OCI-LY3 (cell line): ENCODE measurements at regions not wholly inside any gene's neighbourhood (a gene's known extent, or its start where the extent isn't known, plus 50 kb on each side); places are given as distances from the start of the nearest gene placed in this dataset.

Experiments
- H2AFZ ChIP-seq: fragments of 200-600, 300-600 bp; shearing (Covaris generic); 2 replicates; pipeline ENCODE4 v1.6.0; 2014; ENCODE audit warnings: antibody characterized with exemption, low read depth, low read length
- H3K27ac ChIP-seq: fragments of 200-600, 300-600 bp; sonication (generic); 2 replicates; pipeline ENCODE4 v1.5.1; 2014; ENCODE audit warnings: mild to moderate bottlenecking, low read length, moderate library complexity, mixed read lengths
- H3K27me3 ChIP-seq: fragments of 200-600, 300-600 bp; sonication (generic); 2 replicates; pipeline ENCODE4 v1.6.1; 2014; ENCODE audit warnings: low read depth, low read length, mixed read lengths
- H3K36me3 ChIP-seq: fragments of 200-600, 300-600 bp; sonication (generic); replicated peaks from 2 replicates; pipeline ENCODE3; 2014; ENCODE audit warnings: low read depth, low read length, mixed read lengths
- H3K4me1 ChIP-seq: fragments of 300-600, 200-600 bp; sonication (generic); 2 replicates; pipeline ENCODE4 v1.6.1; 2014; ENCODE audit warnings: low read length, mixed read lengths
- H3K4me2 ChIP-seq: fragments of 200-600, 300-600 bp; sonication (generic); 2 replicates; pipeline ENCODE4 v1.6.1; 2014; ENCODE audit warnings: low read length, mixed read lengths
- H3K4me3 ChIP-seq: fragments of 300-600, 200-600 bp; sonication (generic); 2 replicates; pipeline ENCODE4 v1.5.1; 2014; ENCODE audit warnings: antibody characterized with exemption, mild to moderate bottlenecking, low read length, moderate library complexity
- H3K79me2 ChIP-seq: fragments of 300-600, 200-600 bp; shearing (Covaris generic); 2 replicates; pipeline ENCODE4 v1.6.1; 2014; ENCODE audit warnings: mild to moderate bottlenecking, low read length, mixed read lengths
- H3K9ac ChIP-seq: fragments of 300-600, 200-600 bp; shearing (Covaris generic); 2 replicates; pipeline ENCODE4 v1.6.0; 2014; ENCODE audit warnings: mild to moderate bottlenecking, low read length, moderate library complexity
- H3K9me3 ChIP-seq: fragments of 200-600, 300-600 bp; shearing (Covaris generic); 2 replicates; pipeline ENCODE4 v1.6.1; 2014; ENCODE audit warnings: low read length, mixed read lengths; ENCODE audit not compliant: insufficient read depth
- H4K20me1 ChIP-seq: fragments of 200-600, 300-600 bp; sonication (generic); 2 replicates; pipeline ENCODE4 v1.6.1; 2016; ENCODE audit warnings: low read length, mixed read lengths; ENCODE audit not compliant: insufficient read depth
- CTCF ChIP-seq: fragments of 200-600, 300-600 bp; sonication (generic); IDR thresholded peaks from 2 replicates; pipeline ENCODE4 v1.5.1; 2014; ENCODE audit warnings: antibody characterized with exemption, low read length, low read depth
- EZH2phosphoT487 ChIP-seq: fragments of 200-600 bp; shearing (Covaris generic); IDR thresholded peaks from 2 replicates; pipeline ENCODE4 v1.6.1; 2018; ENCODE audit warnings: antibody characterized with exemption, mixed run types, low read depth

DNA sequence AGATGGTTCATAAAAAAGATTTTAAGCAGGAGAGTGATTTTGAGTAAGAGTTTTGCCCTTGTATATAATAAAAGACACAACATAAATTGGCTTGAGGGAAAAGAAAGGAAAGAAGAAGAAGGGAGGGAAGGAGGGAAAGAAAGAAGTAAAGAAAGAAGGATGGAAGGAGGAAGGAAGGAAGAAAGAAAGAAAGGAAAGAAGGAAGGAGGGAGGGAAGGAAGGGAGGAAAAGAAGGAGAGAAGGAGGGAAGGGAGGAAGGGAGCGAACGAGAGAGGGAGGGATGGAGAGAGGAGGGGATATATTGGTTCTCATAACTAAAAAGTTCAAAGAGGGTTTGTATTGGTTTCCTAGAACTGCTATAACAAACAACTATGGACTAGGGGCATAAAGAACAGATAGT, 62.2 kb upstream of the PAX7 start:
- Histone ChIP-seq H2AFZ (no peak overlapping the region), H3K27ac (no peak overlapping the region)
- no peak for TF ChIP-seq EZH2phosphoT487
- TF ChIP-seq CTCF = no peak

DNA sequence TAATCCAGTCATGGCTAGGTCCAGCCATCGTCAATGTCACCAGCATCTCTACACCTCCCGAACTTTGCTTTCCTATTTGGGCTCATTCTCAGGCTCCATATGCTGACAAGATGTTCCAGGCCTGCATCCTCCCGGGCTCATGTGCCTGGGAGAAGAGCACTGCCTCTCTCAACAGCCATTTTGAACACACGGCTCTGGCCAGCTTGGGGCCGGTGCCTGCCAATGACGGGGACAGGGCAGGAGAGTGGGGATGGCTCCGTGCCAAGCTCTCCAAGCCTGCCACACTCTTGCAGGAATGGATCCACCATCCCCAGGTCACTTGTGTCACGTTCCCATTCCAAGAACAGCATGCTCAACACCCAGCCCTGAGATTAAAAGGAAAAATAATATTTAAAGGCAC, 61.4 kb upstream of the PAX7 start:
- H3K4me3 ChIP-seq = no peak overlapping the region
- no peak overlapping the region for H3K4me2 ChIP-seq
- no peaks in the 10 kb centered on the region for H3K36me3 ChIP-seq
- no peaks in the 10 kb centered on the region for H3K27me3 ChIP-seq
- H4K20me1 ChIP-seq = no peaks in the 10 kb centered on the region
- H3K9ac ChIP-seq = no peak overlapping the region
- H3K27ac ChIP-seq = no peak overlapping the region
- H3K4me1 ChIP-seq = 0 out of 2 replicates have a peak, but pooled peaks cover 3% of the 10 kb centered on the region
- no peaks in the 10 kb centered on the region for H3K9me3 ChIP-seq
- H2AFZ ChIP-seq = no peak overlapping the region
- no peak for TF ChIP-seq CTCF
- no peak for TF ChIP-seq EZH2phosphoT487
- H3K79me2 ChIP-seq = no peaks in the 10 kb centered on the region

More for the DNA sequence above, 62.2 kb upstream of the PAX7 start:
- Histone ChIP-seq H3K27me3 (no peaks in the 10 kb centered on the region), H3K9me3 (no peaks in the 10 kb centered on the region), H4K20me1 (no peaks in the 10 kb centered on the region), H3K4me1 (0 out of 2 replicates have a peak, but pooled peaks cover 3% of the 10 kb centered on the region), H3K9ac (no peak overlapping the region), H3K36me3 (no peaks in the 10 kb centered on the region), H3K79me2 (no peaks in the 10 kb centered on the region), H3K4me2 (no peak overlapping the region), H3K4me3 (no peak overlapping the region)

- Histone ChIP-seq H3K27me3 (no peaks in the 10 kb centered on the region), H3K4me1 (0 out of 2 replicates have a peak, but pooled peaks cover 3% of the 10 kb centered on the region), H2AFZ (no peak overlapping the region), H3K36me3 (no peaks in the 10 kb centered on the region), H3K4me3 (no peak overlapping the region), H3K79me2 (no peaks in the 10 kb centered on the region), H3K27ac (no peak overlapping the region), H3K9ac (no peak overlapping the region), H3K4me2 (no peak overlapping the region), H4K20me1 (no peaks in the 10 kb centered on the region), H3K9me3 (no peaks in the 10 kb centered on the region)
- no peak for TF ChIP-seq CTCF
- TF ChIP-seq EZH2phosphoT487 = no peak
Observed at GRCh38 chr1:18569811-18570545, 60.7 kb upstream of the PAX7 start.

DNA sequence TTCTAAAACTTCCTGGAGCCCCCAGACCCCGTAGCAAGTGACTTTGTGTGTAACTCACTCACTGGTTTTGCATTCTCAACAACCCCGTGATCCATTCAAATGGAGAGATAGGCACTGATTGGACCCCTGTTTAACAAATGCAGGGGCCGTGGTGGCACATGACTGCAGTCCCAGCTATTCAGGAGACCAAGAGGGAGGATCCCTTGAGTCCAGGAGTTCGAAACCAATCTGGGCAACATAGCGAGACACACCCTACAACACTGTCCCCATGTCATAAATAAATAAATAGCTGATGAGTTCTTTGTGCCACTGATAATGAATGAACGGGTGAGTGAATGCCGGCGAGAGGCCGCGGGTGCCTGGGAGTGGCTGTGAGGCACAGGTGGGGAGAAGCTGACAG, 59.4 kb upstream of the PAX7 start:
- no peak overlapping the region for H2AFZ ChIP-seq
- H3K4me1 ChIP-seq = 0 out of 2 replicates have a peak, but pooled peaks cover 3% of the 10 kb centered on the region
- H3K79me2 ChIP-seq = no peaks in the 10 kb centered on the region
- H3K4me2 ChIP-seq = no peak overlapping the region
- no peaks in the 10 kb centered on the region for H4K20me1 ChIP-seq
- no peak overlapping the region for H3K27ac ChIP-seq
- no peak overlapping the region for H3K9ac ChIP-seq
- H3K4me3 ChIP-seq = no peak overlapping the region
- no peak for TF ChIP-seq EZH2phosphoT487
- TF ChIP-seq CTCF = no peak
- H3K36me3 ChIP-seq = no peaks in the 10 kb centered on the region
- no peaks in the 10 kb centered on the region for H3K9me3 ChIP-seq
- no peaks in the 10 kb centered on the region for H3K27me3 ChIP-seq
